GM19035 (cell line): ENCODE measurements at regions not wholly inside any gene's neighbourhood (a gene's known extent, or its start where the extent isn't known, plus 50 kb on each side); places are given as distances from the start of the nearest gene placed in this dataset.

Source experiments
- ATAC-seq: cut with Tn5 transposase; IDR thresholded peaks from one replicate; pipeline ENCODE4 v1.9.1; 2021; ENCODE audit not compliant: unreplicated experiment

DNA sequence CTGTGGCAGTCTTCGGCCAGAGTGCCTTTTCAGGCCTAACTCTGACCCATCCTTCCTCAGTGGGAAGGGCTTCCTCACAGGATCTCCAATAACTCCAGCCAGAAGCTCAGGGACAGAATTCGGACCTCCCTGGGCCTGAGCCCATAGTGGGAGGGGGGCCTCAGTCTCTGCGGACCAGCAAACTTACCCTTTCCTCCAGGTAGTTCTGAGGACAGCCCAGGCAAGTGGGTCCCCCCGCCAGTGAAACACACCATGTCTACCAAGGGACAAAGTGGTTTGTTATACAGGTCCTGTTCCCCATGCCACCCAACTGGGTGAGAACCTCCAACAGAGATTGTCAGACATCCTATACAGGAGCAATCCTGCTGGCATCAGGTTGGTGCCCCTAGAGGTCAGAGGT lies 350.4 kb downstream of the RAB28 start:
- no peak for ATAC-seq

DNA sequence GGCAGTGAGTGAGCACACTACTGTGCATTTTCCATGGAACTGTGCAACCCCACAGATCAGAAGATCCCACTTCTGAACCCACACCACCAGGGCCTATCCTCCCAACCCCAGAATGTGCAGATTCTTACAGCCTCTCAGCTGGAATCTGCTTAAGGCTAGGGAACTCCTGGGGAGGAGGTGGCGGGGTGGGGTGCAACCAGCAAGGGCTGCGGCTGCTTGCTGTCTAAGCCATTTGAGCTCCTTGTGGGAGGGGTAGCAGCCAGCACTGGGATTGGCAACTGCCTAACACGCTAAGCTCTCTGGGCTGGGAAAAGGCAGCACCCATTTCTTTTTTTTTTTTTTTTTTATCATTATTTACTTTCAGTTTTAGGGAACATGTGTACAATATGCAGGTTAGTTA lies 353.3 kb downstream of the RAB28 start:
- no peak for ATAC-seq

DNA sequence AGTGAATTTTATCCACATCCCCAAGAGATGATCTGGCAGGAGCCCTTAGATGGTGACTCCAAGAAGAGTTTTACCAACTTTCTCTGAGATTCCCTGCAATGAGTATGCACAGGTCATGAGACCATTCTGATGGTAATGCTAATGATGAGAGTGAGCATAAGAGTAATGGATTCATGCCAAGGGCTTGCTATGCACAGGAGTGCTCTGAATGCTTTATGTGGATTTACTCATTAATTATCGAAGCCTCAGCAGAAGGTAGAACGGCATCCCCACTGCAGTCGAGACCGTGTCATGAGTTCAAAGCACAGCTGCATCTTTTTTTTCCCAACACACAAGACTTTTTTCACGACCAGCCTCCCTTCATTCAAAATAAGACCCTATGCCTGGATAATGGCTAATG lies 355.0 kb downstream of the RAB28 start:
- ATAC-seq, result no peak

DNA sequence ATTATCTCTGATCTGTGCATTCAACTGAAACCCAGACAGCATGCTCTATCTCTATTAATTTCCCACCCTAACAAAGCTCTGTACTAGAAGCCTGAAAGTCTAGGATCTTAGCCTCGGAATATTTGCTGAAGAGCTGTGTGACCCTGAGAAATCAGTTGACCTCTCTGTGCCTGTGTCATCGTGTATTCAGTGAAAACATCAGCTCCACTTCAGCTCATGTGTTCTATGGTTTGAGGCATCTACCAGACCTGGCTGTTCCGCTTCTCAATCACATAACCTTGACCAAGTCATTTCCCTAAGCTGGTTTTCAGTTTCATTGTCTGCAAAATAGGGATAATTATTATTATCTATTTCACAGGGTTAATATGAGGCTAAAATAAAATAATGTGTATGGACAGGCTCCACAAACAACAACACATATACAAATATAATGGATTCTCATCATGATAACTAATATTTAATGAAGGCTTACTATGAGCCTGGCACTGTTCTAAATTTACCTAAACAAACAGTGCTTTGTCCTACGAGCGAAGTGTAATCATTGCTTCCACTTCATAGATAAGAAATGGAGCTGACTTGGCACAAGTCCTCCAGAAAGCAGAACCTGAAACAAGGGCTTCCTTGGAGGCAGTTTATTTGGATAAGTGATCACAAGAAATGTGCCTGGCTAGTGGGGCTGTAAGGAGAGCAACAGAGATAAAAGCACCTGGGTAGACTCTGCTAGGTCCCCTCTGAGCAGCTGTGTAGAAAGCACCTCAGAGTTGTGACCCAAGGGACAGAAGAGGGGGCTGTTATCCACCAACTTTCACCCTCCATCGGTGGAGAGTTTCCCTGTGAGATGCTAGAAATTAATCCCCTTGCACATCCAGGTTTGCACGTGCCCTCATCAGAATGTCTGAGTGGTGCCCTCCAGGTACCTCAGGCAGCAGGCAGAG lies 356.9 kb downstream of the RAB28 start:
- ATAC-seq, result no peak

DNA sequence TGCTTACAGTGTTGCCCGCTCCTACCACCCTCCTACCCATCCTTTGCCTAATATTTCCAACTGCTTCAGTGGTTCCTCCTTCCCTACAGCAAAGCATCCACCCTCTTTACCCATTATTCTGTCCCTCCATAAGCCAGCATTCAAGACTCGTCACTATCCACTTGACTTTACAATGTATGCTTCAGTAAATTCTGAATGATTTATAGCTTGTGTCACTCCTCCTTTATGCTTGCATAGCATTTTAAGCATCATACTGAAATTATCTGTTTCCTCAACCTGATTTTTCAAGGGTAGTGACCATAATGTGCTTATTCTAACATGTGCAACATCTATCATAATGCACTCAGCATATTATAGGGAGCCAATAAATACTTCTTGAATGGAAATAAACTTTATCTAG lies 365.5 kb downstream of the RAB28 start:
- ATAC-seq, result no peak

DNA sequence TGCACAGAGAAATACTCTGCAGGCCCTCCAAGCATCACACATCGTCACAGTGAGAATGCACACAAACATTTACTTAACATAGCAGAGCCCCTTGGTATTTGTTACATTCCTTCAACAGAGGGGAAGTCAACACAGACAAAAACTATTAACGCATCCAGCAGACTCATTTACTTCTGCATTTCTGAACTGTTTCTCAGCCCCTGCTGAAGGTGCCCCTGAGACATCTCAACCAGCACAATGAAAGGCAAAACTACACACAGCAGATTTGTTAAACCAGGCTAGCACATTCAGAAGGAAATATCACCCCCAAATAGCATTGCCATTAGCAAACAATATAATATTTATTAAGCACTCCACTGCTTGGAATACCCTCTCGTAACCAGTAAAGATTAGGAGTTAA lies 367.0 kb downstream of the RAB28 start:
- no peak for ATAC-seq

DNA sequence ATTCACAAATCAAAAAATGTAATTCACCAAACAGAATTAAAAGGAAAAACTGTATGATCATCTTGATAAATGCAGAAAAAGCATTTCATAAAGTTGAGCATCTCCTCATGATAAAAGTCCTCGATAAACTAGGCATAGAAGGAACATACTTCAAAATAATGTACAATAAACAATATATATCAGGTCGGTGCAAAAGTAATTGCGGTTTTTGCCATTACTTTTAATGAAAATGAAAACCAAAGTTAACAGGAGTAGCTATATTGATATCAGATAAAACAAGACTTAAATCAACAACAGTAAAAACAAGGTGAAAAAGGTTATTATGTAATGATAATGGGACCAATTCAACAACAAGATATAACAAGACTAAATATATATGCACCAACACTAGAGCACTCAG lies 372.1 kb downstream of the RAB28 start:
- ATAC-seq, result no peak

DNA sequence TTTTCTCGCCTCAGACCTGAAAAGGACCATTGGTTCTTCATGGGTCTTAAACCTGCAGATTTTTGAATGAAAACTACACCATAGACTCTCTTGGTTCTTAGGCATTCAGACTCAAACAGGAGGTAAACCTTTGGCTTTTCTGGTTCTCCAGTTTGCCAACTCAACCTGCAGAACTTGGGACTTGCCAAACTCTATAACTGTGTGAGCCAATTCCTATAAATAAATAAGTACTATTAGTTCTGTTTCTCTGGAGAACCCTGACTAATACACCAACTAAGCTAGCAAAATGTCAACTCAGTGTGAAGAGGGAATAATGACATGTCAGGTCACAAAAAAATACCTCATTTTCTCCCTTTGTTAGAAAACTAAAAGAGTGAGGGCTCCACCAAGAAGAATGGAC lies 374.6 kb downstream of the RAB28 start:
- no peak for ATAC-seq

DNA sequence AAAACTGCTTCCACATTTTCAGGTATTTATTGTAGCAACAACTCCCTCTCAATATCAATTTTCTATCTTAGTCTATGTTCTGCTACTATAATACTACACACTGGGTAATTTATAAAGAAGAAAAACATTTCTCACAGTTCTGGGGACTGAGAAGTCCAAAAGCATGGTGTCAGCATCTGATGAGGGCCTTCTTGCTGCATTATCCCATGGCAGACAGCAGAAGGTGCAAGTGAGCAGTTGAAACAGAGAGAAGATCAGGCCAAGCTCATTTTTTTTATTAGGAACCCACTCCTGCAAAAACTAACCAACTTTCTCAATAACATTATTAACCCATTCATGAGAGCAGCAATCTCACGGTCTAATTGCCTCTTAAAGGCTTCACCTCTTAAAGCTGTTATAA lies 376.0 kb downstream of the RAB28 start:
- ATAC-seq, result no peak

DNA sequence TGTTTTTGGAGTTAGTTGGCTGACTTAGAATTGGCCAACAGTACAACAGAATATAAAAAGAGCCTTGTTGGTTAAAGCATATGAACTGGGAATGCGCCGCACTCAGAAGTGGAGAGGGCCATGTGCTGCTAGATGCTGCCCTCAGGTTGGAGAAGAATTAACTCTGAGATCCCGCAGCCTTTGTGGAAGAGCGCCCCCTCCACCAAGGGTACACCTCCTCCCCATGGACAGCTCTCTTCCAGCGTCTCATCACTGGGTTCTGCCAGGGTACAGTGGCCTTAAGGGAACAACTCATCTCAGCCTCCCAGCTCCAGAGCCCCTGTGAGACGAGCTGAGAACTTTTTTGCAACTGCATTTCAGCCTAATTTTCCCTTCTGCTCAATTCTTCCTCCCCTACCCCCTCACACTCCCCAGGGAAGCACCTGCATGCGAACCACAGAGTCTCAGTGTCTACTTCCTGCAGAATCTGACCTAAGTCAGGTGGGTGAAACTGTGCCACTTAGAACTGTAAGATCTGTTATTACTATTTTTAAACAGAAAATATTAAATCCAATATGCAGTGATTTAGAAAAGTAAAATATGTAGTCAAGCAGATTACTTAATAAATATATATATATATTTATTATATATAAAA lies 380.6 kb downstream of the RAB28 start:
- ATAC-seq, result no peak

DNA sequence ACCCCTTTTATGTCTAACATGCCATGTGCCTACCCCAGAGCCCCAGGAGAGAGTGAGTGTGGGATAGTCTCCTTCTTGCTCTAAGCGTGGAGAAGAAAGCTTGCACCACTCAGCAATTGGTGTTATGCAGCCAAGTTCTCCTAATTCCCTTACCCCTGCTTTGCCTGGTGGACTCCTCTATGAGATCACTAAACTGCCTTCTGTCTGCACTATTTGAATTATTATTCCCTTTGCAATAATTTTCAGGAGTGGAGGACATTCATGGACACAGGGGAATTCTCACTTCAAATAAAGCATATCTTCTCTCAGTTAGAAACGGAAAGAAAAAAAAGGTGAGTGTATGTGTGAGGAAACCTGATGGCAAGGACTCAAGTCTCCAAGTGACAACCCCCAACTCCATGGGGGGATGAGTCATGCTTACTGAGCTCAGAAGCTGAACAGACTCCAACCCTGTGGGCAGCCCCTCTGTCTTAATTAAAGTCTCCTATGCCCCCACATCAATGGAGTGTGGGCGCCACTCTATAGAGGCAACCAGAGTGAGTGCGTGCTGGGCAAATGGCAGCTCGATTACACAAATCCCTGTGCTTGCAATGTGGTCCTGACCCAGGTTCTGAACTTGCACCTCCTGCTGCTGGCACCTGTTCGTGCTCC lies 381.9 kb downstream of the RAB28 start:
- ATAC-seq, result no peak

DNA sequence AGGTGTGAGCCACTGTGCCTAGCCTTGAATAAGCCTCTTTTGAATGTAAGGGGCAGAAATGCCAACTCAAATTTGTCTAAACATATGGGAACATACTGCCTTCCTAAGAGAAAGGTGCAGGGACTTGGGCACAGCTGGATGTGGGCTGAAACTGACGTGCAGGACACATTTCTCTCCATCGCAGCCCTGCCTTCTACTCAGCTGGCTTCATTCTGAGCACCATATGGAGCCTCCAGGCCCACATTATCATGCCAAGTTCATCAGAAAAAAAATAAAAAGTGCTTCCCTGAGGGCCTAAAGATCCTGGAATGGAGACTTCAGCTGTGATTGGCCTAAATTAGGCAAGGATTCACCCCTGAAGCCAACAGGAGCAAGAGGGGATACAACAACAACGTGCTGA lies 386.2 kb downstream of the RAB28 start:
- no peak for ATAC-seq

DNA sequence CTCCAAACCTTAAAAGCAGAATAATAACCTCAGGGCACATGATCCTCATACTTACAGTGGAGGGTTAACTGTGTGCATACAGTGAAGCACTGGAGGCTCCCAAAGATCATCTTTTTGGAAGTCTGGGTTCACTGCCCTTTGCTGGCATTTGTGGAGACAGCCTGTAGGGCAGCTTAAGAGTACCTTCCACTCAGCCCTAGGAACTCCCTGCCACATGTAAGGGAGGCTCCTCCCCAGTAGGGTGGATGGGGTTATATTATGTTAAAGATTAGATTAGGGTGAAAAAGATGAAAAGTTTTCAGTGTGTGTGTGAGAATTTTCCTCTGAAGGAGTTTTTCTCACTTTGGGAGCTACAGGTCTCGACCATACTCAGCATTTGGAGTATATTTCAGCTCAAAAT lies 388.4 kb downstream of the RAB28 start:
- ATAC-seq, result no peak

DNA sequence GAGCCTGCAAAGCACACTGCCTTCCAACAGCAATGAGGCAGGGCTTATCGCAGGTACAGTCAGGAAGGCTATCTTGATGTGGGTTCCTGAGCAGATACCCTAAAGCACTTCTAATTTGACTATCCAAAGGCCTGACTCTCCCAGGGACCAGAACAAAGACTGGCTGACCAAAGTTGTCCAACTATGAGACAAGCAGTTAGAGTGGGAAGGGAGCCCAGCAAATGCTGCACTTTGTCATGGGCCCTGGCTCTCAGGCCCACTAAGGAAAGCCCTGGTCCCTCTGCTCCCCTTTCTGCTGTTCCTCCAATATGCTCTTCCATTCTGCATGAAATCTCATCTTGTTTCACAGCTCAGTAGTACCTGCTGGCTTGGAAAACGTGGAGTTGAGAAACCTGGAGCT lies 391.0 kb downstream of the RAB28 start:
- ATAC-seq, result no peak

DNA sequence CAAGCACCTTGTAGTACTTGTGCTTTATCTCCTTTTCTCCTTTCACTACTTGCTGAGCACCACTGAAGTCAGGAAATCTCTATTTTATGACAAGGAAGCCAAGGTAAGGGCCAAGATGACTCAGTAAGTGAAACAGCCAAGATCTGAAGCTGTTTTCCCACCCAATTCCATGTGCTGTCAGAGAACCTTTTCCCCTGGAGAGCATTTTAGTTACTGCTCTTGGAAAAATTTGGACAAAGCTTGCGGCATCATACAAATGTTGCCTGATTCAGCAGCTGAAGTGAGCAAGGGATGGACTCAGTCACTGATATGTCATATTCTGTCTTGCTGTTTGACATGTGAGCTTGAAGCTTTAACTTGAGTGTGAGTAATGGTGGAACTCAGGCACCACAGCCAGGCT lies 391.4 kb downstream of the RAB28 start:
- no peak for ATAC-seq

DNA sequence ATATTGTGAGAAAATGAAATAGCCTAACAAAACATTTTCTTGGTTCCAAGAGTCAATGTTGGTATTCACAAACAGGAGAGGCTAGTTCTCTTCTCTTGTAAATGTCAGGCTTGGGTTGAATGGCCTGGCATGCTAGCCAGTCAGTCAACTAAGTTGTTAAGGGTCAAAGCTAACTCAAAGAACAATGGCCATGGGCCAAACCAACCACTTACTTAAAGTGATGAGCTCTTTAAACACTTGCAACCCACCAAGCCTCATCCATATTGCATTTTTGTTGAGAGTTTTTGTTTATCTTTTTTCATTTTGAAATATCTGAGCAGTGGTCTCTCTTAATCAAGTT lies 394.5 kb downstream of the RAB28 start:
- ATAC-seq, result no peak

DNA sequence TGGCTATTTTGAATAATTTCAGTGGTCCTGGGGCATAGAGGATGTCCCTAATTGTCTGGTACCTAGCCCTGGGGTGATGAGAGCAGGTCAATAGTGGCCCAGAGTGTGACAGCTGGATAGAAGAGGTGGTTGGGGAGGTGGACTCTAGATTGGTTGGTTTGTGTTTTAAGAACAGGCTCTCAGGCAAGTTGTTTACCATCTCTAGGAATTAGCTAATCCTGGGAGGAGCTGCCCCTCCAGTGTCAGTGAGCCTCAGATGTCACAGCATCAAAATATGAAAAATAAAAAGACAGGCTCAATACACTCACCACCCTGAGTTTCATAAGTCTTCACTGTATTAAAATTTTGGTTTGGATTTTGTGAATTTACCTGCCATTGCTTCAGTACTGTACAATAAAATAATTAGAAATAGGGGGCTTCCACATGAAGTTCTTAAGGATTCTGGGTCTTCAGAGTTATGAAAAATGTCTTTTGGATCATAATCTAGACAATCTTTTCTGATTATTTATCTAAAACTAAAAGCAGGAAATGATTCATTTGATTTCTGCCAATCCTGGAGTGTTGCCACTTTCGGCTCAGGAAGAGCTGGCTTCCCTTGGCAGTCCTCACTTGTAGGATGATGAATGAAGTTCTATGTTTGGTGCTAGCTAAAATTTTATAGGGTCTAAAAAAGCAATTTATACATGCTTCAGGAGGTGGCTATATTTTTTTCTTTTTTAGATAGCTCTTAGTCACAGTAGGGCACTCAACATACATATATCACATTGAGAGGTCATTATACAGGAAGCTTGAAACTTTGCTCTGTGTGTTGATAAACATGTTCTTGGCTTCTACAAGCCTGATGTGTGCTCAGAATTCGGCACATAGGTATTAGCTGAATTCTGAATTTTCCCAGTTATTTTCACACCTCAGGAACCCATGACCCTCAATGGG lies 395.1 kb downstream of the RAB28 start:
- no peak for ATAC-seq

DNA sequence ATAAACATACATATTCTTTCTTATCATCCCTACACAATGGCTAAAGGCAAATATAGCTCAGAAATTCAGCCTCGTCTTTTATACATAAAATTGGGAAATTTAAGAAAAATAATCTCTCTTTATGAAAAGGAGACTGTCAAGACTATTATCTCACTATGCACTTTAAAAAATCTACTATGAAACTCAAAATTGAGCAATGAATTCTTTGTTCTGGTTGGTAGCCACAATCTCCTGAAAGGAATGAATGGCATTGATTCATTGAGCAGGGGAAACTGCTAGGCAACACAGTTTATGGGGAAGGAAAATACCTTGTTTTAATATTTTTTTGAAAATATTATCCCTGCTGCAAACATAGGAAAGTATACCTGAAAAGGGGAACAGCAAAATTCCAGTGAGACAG lies 397.1 kb downstream of the RAB28 start:
- no peak for ATAC-seq

DNA sequence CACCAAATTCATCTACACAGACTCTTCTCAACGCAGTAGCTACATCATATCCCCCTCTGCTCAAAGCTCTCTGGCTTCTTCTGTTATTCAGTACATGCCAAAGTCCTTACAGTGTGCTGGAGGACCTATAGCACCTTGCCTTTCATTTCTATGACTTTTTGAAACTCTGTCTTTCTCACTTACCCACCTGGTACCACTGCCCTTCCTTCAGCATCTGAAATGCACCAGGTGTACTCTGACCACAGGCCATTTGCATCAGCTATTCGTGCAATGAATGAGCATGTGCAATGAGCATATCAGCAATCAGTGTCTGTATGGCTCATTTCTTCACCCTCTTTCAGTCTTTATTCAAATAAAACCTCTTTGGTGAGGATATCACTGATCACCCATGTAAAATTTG lies 399.9 kb downstream of the RAB28 start:
- ATAC-seq, result no peak

DNA sequence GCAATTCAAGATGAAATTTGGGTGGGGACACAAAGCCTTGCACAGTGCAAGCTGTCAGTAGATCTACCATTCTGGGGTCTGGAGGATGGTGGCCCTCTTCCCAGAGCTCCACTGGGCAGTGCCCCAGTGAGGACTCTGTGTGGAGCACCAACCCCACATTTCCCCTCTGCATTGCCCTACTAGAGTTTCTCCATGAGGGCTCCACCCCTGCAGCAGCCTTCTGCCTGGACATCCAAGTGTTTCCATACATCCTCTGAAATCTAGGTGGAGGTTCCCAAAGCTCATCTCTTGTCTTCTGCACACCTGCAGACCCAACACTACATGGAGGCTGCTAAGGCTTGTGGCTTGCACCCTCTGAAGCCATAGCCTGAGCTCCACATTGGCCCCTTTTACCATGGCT lies 402.3 kb downstream of the RAB28 start:
- ATAC-seq, result no peak

DNA sequence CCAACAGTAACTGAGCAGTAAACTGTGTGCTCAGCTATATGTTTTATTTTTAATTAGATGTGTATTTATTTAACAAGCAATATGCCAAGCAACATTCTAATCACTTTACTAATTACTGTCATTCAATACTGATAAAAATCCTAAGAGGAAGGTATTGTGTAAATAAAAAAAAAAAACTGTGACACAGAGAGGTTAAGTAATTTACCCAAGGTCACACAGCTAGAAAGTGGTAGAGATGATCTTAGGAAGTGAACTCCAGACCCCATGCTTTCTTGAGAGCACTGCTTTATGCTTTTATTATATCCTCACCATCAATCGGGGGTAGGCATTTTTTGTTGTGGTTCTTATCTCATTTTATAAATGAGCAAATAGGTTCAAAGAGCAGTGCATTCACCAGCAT lies 417.1 kb downstream of the RAB28 start:
- no peak for ATAC-seq
